Activated B cell treated with CpG ODN at 0.5 μM for 24 hours (primary cell): ENCODE measurements at regions not wholly inside any gene's neighbourhood (a gene's known extent, or its start where the extent isn't known, plus 50 kb on each side); places are given as distances from the start of the nearest gene placed in this dataset.

Source experiments
- ATAC-seq: fragments of 200-7000 bp; cut with Tn5 transposase; one replicate; pipeline ENCODE4 v1.10.0; 2021; ENCODE audit warnings: low read depth, mild to moderate bottlenecking, moderate library complexity
- CTCF ChIA-PET: fragments of 350-600 bp; sonication (Branson Sonifier 250); formaldehyde crosslinking; loops from one replicate; lab custom pipeline; 2021; ENCODE audit warnings: antibody characterized with exemption; lab: Charles Lee
- POLR2A ChIA-PET: fragments of 350-600 bp; sonication (Branson Sonifier 250); formaldehyde crosslinking; loops from one replicate; lab custom pipeline; 2021; ENCODE audit warnings: antibody characterized with exemption; lab: Charles Lee
- DNase-seq: peaks from one replicate; pipeline ENCODE4 v3.0.0; 2022
- H3K27ac Mint-ChIP-seq: one replicate; pipeline ENCODE4 v1.8.0; 2020; ENCODE audit warnings: mixed read lengths
- H3K27me3 Mint-ChIP-seq: one replicate; pipeline ENCODE4 v1.8.0; 2021; ENCODE audit warnings: mixed read lengths
- H3K36me3 Mint-ChIP-seq: one replicate; pipeline ENCODE4 v1.8.0; 2021; ENCODE audit warnings: low read depth, mixed read lengths
- H3K4me1 Mint-ChIP-seq: one replicate; pipeline ENCODE4 v1.8.0; 2021; ENCODE audit warnings: mixed read lengths
- H3K4me3 Mint-ChIP-seq: one replicate; pipeline ENCODE4 v1.8.0; 2020; ENCODE audit warnings: mild to moderate bottlenecking, mixed read lengths
- H3K9me3 Mint-ChIP-seq: one replicate; pipeline ENCODE4 v1.8.0; 2020; ENCODE audit warnings: mixed read lengths
- CTCF ChIP-seq: fragments of 200-600 bp; IDR thresholded peaks from one replicate; pipeline ENCODE4 v1.8.0; 2022; ENCODE audit warnings: antibody characterized with exemption, mild to moderate bottlenecking
- intact Hi-C: fragments of 100-400 bp; cut with micrococcal nuclease; formaldehyde crosslinking; loops from one replicate; pipeline ENCODE4 v1.15.1; 2024

DNA sequence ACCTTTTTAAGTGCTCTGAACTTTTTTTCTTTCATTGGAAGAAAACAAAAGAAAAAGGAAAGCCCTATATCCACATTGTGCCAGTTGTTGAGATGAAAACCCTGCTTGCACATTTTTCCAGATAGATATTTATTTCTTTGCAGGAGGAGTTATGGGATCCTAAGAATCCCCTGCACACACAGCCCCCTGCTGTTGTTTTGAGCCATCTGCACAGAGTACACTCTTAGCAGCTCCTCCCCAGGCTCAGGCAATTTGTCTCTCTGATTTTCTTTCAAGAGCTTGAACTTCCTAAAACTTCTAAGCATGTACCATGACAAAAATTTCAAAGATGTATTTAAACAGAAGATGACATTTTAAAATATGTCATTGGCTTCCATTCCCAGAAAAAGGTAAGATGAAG is 436.9 kb downstream of the METTL4 start:
- Mint-ChIP-seq H3K27ac (no peak overlapping the region), H3K36me3 (no peaks in the 10 kb centered on the region), H3K27me3 (peaks cover 5% of the 10 kb centered on the region), H3K9me3 (no peaks in the 10 kb centered on the region), H3K4me1 (no peaks in the 10 kb centered on the region), H3K4me3 (no peak overlapping the region)
- TF ChIP-seq CTCF, result no peak
- intact Hi-C loops, result no loop called here
- ATAC-seq, result no peak
- no peak for DNase-seq
- ChIA-PET CTCF (no interaction called here), POLR2A (no interaction called here)

- CTCF ChIA-PET, result no interaction called here
- Mint-ChIP-seq H3K36me3 (no peaks in the 10 kb centered on the region), H3K27ac (no peak overlapping the region), H3K27me3 (peaks cover 5% of the 10 kb centered on the region), H3K9me3 (no peaks in the 10 kb centered on the region), H3K4me1 (no peaks in the 10 kb centered on the region), H3K4me3 (no peak overlapping the region)
- POLR2A ChIA-PET, result no interaction called here
- TF ChIP-seq CTCF, result no peak
- DNase-seq (no peak), ATAC-seq (no peak)
- intact Hi-C loops, result no loop called here
Measured at GRCh38 chr18:2135309-2135708, 436.0 kb downstream of the METTL4 start.

- CTCF ChIA-PET, result no interaction called here
- ATAC-seq (no peak), DNase-seq (no peak)
- no peaks in the 10 kb centered on the region for H3K9me3 Mint-ChIP-seq
- TF ChIP-seq CTCF, result no peak
- POLR2A ChIA-PET, result no interaction called here
- H3K4me3 Mint-ChIP-seq, result no peak overlapping the region
- no peaks in the 10 kb centered on the region for H3K36me3 Mint-ChIP-seq
- H3K27me3 Mint-ChIP-seq, result peaks cover 4% of the 10 kb centered on the region
- H3K27ac Mint-ChIP-seq, result no peak overlapping the region
- H3K4me1 Mint-ChIP-seq, result no peaks in the 10 kb centered on the region
- intact Hi-C loops, result no loop called here
Measured at GRCh38 chr18:2138552-2138951, 432.8 kb downstream of the METTL4 start.

DNA sequence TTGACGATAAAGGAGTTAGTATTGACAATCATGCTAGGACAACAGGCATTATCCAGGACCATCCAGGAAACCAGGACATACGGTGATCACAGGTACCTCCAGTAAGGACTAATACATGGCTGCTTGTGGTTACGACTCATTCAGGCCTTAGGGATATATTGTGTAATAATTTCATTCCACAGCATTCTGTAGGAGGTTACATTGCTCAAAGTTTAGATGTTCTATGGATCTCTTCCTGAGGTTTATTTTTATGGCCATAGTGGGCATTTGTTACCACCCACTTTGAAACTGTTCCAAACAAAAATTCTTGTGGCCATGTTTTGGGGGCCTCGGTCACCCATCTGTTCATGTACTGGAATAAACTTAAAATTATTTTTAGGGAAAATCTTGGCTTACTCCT is 431.6 kb downstream of the METTL4 start:
- no peak for TF ChIP-seq CTCF
- H3K4me1 Mint-ChIP-seq, result no peaks in the 10 kb centered on the region
- no peak for ATAC-seq
- ChIA-PET CTCF (no interaction called here), POLR2A (no interaction called here)
- no peaks in the 10 kb centered on the region for H3K36me3 Mint-ChIP-seq
- H3K27me3 Mint-ChIP-seq, result peaks cover 4% of the 10 kb centered on the region
- H3K9me3 Mint-ChIP-seq, result no peaks in the 10 kb centered on the region
- H3K4me3 Mint-ChIP-seq, result no peak overlapping the region
- DNase-seq, result no peak
- intact Hi-C loops, result no loop called here
- H3K27ac Mint-ChIP-seq, result no peak overlapping the region

DNA sequence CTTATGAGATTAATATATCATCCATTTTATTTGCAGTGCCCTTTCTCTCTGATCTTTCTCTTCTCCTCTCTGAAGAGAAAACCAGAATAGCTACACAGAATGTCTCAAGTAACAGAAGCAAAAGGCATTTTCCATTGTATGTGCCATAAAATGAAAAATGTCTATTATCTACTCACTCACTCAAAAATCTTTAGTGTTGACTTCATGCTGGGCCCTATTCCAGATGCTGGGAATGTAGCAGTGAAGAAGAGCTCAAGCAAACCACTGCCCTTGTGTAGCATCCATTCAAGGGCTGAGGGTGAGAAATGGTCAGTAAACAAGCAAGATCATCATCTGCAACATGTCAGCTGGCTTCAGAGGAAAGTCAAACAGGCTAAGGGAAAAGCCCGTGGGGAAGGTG is 427.7 kb downstream of the METTL4 start:
- Mint-ChIP-seq H3K4me1 (no peaks in the 10 kb centered on the region), H3K9me3 (no peaks in the 10 kb centered on the region), H3K27me3 (peaks cover 3% of the 10 kb centered on the region), H3K27ac (no peak overlapping the region), H3K4me3 (no peak overlapping the region), H3K36me3 (no peaks in the 10 kb centered on the region)
- ChIA-PET CTCF (no interaction called here), POLR2A (no interaction called here)
- intact Hi-C loops, result no loop called here
- DNase-seq, result no peak
- TF ChIP-seq CTCF, result no peak
- no peak for ATAC-seq
